Testis (tissue), 2 donors: ENCODE measurements at regions not wholly inside any gene's neighbourhood (a gene's known extent, or its start where the extent isn't known, plus 50 kb on each side); places are given as distances from the start of the nearest gene placed in this dataset.

ENCODE experiments used
- DNase-seq: peaks from one replicate; pipeline ENCODE4 v3.0.0-alpha.2; 2019
- H3K27ac ChIP-seq, 2 donors: fragments of 200-600 bp; sonication (generic); one replicate each; pipeline ENCODE4 v1.5.1; 2019
- H3K27me3 ChIP-seq: fragments of 200-600 bp; sonication (generic); one replicate; pipeline ENCODE4 v1.5.1; 2019
- H3K36me3 ChIP-seq: fragments of 200-600 bp; sonication (generic); one replicate; pipeline ENCODE4 v1.5.1; 2017; ENCODE audit warnings: low read depth; ENCODE audit errors: missing control alignments
- H3K4me1 ChIP-seq: fragments of 200-600 bp; sonication (generic); one replicate; pipeline ENCODE4 v1.5.1; 2019
- H3K4me3 ChIP-seq, 2 donors: fragments of 200-600 bp; sonication (generic); one replicate each; pipeline ENCODE4 v1.5.1; 2017 to 2019
- H3K9me3 ChIP-seq: fragments of 200-600 bp; sonication (generic); one replicate; pipeline ENCODE4 v1.5.1; 2017
- CTCF ChIP-seq, 3 experiments: fragments of 450-650 bp in 2 of 3; fragments of 200-600 bp in 1 of 3; sonication (generic) in 1 of 3; IDR thresholded peaks; one replicate each; pipeline ENCODE4 v1.5.1; 2016 to 2019; ENCODE audit warnings: antibody characterized with exemption in 3 of 3, mild to moderate bottlenecking in 2 of 3, moderate library complexity in 1 of 3
- POLR2A ChIP-seq: fragments of 450-650 bp; IDR thresholded peaks from one replicate; pipeline ENCODE4 v1.6.1; 2017; ENCODE audit warnings: antibody characterized with exemption, mild to moderate bottlenecking, moderate library complexity
- WGBS, 2 donors: methylation state at CpG; one replicate each; pipeline ENCODE4 v1.1.5; 2018; 5-methylcytosine and 5-hydroxymethylcytosine counted together
- intact Hi-C: fragments of 100-400 bp; cut with DNase I; formaldehyde crosslinking; loops from one replicate; pipeline ENCODE4 v1.15.1; 2023; ENCODE audit warnings: low total_unique reads

DNA sequence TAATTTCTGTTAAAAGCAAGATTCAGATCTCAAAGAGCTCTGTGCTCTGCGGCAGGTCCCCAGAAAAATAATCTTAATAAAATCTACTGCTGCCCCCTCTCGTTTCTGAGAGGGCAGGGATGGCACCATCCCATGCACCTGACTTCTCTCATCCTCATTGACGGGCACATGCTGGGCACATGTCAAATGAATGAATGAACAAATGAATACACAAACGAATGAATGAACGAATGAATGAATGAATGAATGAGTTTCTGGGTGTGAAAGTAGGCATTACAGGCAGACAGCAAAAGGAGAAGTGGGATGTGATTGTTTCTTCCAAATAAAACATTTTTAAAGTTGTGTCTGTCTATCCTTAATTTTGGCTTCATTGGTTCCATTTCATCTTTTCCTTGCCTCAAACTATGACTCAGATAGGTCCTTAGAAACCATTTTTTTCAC lies 398.1 kb upstream of the PRKCQ start:
- DNase-seq = no peak
- 53 to 65% methylated on average over 5 of the region's 5 CpGs for WGBS, 2 donors

DNA sequence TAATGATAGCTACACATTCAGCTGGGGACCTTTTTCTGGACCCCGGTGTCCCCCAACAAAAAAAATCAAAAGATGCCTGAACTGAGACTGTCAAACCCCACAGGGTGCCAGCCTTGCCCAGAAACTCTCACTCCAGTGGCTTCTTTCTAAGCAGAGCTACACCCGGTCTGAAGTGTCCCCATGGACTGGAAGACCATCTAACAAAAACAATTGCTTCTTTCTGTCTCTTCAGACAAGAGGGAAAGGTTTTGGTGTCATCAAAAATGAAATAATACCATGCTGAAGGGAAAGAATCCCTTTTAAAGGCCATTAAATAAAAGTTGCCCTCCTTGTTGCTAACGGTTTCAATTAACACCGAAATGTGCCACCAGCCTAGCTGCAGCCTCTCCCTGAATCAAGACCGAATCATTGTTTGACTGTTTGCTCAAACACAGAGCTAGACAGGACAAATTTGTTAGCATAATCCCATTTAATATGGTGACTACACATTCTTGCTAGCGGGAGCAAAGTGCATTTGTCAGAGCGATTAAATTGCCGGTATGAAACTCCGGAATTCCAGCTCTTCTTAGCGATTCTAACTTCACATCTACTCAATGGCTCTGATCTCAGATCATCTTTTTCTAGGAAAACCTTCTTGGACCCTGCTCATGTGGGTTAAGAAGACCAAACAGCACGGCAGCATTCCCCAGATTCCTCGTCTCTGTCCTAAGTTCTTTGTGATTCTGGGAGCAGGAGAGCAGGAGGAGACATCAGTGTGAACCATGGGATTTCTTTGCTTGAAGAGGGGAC lies 397.5 kb upstream of the PRKCQ start:
- no peaks in the 10 kb centered on the region for H3K4me1 ChIP-seq
- no peak overlapping the region for H3K4me3 ChIP-seq
- DNase-seq = no peak
- TF ChIP-seq POLR2A (no peak), CTCF (IDR thresholded peaks at IDR 0.05) (no peak)
- H3K9me3 ChIP-seq = no peaks in the 10 kb centered on the region
- intact Hi-C loops = no loop called here
- H3K27me3 ChIP-seq = no peaks in the 10 kb centered on the region
- no peak overlapping the region for H3K27ac ChIP-seq
- no peaks in the 10 kb centered on the region for H3K36me3 ChIP-seq
- WGBS, 2 donors = 75 to 82% methylated on average over 12 of the region's 12 CpGs

More for the DNA sequence above, 398.1 kb upstream of the PRKCQ start:
- Histone ChIP-seq H3K27ac (no peak overlapping the region), H3K36me3 (no peaks in the 10 kb centered on the region), H3K4me1 (no peaks in the 10 kb centered on the region), H3K9me3 (no peaks in the 10 kb centered on the region), H3K4me3 (no peak overlapping the region), H3K27me3 (no peaks in the 10 kb centered on the region)
- TF ChIP-seq POLR2A (no peak), CTCF (IDR thresholded peaks at IDR 0.05) (no peak)
- intact Hi-C loops = no loop called here

- TF ChIP-seq CTCF (IDR thresholded peaks at IDR 0.05) = no peak
- no peak for TF ChIP-seq POLR2A
- H3K9me3 ChIP-seq = no peaks in the 10 kb centered on the region
- no peak overlapping the region for H3K27ac ChIP-seq
- H3K4me1 ChIP-seq = no peaks in the 10 kb centered on the region
- WGBS, 2 donors = 75 to 86% methylated on average over 7 of the region's 7 CpGs
- no peak for DNase-seq
- no peak overlapping the region for H3K4me3 ChIP-seq
- no peaks in the 10 kb centered on the region for H3K27me3 ChIP-seq
- no peaks in the 10 kb centered on the region for H3K36me3 ChIP-seq
- intact Hi-C loops = no loop called here
Observed at GRCh38 chr10:6973899-6974298, 393.8 kb upstream of the PRKCQ start.

DNA sequence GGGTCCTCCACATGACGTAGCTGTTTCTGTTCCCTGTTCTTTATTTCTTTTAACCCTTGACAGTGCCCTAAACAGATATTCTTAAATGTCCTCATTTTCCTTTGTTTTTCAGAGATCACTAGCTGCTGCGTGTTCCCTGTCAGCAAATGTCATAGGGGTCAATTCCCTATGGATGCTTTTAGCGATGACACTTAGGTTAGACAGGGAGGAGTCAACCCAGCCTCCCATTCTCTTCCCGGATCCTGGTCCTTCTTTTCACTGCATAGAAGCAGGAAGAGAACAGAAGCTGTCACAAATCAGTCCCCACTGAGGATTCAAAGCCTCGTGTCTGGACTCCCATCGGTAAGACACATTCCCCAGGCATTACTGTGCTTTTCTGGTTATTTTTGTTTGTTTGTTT lies 392.1 kb upstream of the PRKCQ start:
- Histone ChIP-seq H3K4me1 (no peaks in the 10 kb centered on the region), H3K36me3 (no peaks in the 10 kb centered on the region), H3K27ac (no peak overlapping the region), H3K4me3 (no peak overlapping the region), H3K9me3 (no peaks in the 10 kb centered on the region), H3K27me3 (no peaks in the 10 kb centered on the region)
- TF ChIP-seq CTCF (IDR thresholded peaks at IDR 0.05) (no peak), POLR2A (no peak)
- DNase-seq = no peak
- intact Hi-C loops = no loop called here
- WGBS, 2 donors = 53 to 70% methylated on average over 6 of the region's 6 CpGs

DNA sequence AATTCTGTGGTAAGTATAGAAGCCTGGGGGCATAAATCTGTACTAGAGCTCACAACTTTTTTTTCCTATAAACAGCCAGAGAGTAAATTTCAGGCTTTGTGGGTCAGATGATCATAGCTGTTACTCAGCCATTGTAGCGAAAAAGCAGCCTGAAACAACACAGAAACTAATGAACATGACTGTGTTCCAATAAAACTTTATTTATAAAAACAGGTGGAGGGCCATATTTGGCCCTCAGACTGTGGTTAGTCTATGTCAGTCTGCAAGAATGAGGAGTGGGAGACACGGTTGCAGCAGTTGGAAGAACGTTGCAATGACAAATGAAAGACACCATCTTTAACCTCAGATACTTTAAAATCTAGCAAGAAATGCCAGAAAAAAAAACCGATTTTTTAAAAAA lies 389.6 kb upstream of the PRKCQ start:
- Histone ChIP-seq H3K36me3 (no peaks in the 10 kb centered on the region), H3K4me3 (no peak overlapping the region), H3K9me3 (no peaks in the 10 kb centered on the region), H3K27ac (no peak overlapping the region), H3K27me3 (no peaks in the 10 kb centered on the region), H3K4me1 (no peaks in the 10 kb centered on the region)
- intact Hi-C loops = no loop called here
- no peak for DNase-seq
- TF ChIP-seq POLR2A = no peak
- TF ChIP-seq CTCF (IDR thresholded peaks at IDR 0.05) = no peak
- WGBS, 2 donors = 79 to 86% methylated on average over 4 of the region's 4 CpGs
